HG02852 (cell line): ENCODE measurements at regions not wholly inside any gene's neighbourhood (a gene's known extent, or its start where the extent isn't known, plus 50 kb on each side); places are given as distances from the start of the nearest gene placed in this dataset.
"Not testable (repeated sequence)": the region's sequence is repeated elsewhere in the genome, so short reads cannot be mapped to it uniquely, and the experiment has no call there.

Source experiments
- ATAC-seq: cut with Tn5 transposase; IDR thresholded peaks from one replicate; pipeline ENCODE4 v1.9.1; 2021; ENCODE audit warnings: mild to moderate bottlenecking, moderate library complexity; ENCODE audit not compliant: unreplicated experiment

- ATAC-seq: no peak
Observed at GRCh38 chr2:21194147-21194546, 70.4 kb downstream of the TDRD15 start.

GRCh38 chr2:21194858-21195271 lies 71.1 kb downstream of the TDRD15 start:
- no peak for ATAC-seq

GRCh38 chr2:21195326-21195725 lies 71.6 kb downstream of the TDRD15 start:
- ATAC-seq: no peak

GRCh38 chr2:21198637-21199036 lies 74.9 kb downstream of the TDRD15 start:
- no peak for ATAC-seq

GRCh38 chr2:21203976-21204375 lies 80.2 kb downstream of the TDRD15 start:
- ATAC-seq: no peak

GRCh38 chr2:21214085-21214484 lies 90.3 kb downstream of the TDRD15 start:
- not testable (repeated sequence) for ATAC-seq

- no peak for ATAC-seq
Observed at GRCh38 chr2:21217442-21217841, 93.7 kb downstream of the TDRD15 start.

- ATAC-seq: no peak
Observed at GRCh38 chr2:21220930-21221329, 97.2 kb downstream of the TDRD15 start.

- ATAC-seq: no peak
Observed at GRCh38 chr2:21223618-21224017, 99.8 kb downstream of the TDRD15 start.

- ATAC-seq: no peak
Observed at GRCh38 chr2:21228041-21228895, 104.5 kb downstream of the TDRD15 start.

GRCh38 chr2:21229302-21229701 lies 105.5 kb downstream of the TDRD15 start:
- ATAC-seq: no peak

- no peak for ATAC-seq
Observed at GRCh38 chr2:21230140-21230539, 106.4 kb downstream of the TDRD15 start.

- ATAC-seq: no peak
Observed at GRCh38 chr2:21231985-21232384, 108.2 kb downstream of the TDRD15 start.

- ATAC-seq: no peak
Observed at GRCh38 chr2:21233194-21233593, 109.4 kb downstream of the TDRD15 start.

GRCh38 chr2:21234001-21234400 lies 110.2 kb downstream of the TDRD15 start:
- no peak for ATAC-seq

GRCh38 chr2:21234464-21235120 lies 110.8 kb downstream of the TDRD15 start:
- no peak for ATAC-seq

GRCh38 chr2:21239749-21240148 lies 116.0 kb downstream of the TDRD15 start:
- not testable (repeated sequence) for ATAC-seq

- ATAC-seq: no peak
Observed at GRCh38 chr2:21244161-21244560, 120.4 kb downstream of the TDRD15 start.

- no peak for ATAC-seq
Observed at GRCh38 chr2:21245565-21245964, 121.8 kb downstream of the TDRD15 start.

- no peak for ATAC-seq
Observed at GRCh38 chr2:21249367-21249766, 125.6 kb downstream of the TDRD15 start.

GRCh38 chr2:21250673-21251072 lies 126.9 kb downstream of the TDRD15 start:
- no peak for ATAC-seq
